Nephron (organoid): ENCODE measurements at regions not wholly inside any gene's neighbourhood (a gene's known extent, or its start where the extent isn't known, plus 50 kb on each side); places are given as distances from the start of the nearest gene placed in this dataset.

Experiments
- H3K27ac Mint-ChIP-seq, 3 experiments: 2 replicates each; pipeline ENCODE4 v1.8.0; 2020; ENCODE audit warnings: mixed read lengths in 3 of 3, mild to moderate bottlenecking in 2 of 3, moderate library complexity in 1 of 3
- H3K27me3 Mint-ChIP-seq: 2 replicates; pipeline ENCODE4 v1.8.0; 2021; ENCODE audit warnings: low read depth, mild to moderate bottlenecking, moderate library complexity, mixed read lengths
- H3K36me3 Mint-ChIP-seq: 2 replicates; pipeline ENCODE4 v1.8.0; 2020; ENCODE audit warnings: low read depth, mixed read lengths
- H3K4me1 Mint-ChIP-seq: 2 replicates; pipeline ENCODE4 v1.8.0; 2020; ENCODE audit warnings: mixed read lengths
- H3K4me3 Mint-ChIP-seq, 3 experiments: 2 replicates each; pipeline ENCODE4 v1.8.0; 2020; ENCODE audit warnings: mild to moderate bottlenecking in 3 of 3, mixed read lengths in 3 of 3, moderate library complexity in 2 of 3
- H3K9me3 Mint-ChIP-seq: 2 replicates; pipeline ENCODE4 v1.8.0; 2020; ENCODE audit warnings: mixed read lengths
- TF ChIP-seq, protein P1 (sequence below), 3 experiments: fragments of 200-600 bp; sonication (generic); IDR thresholded peaks; one replicate each; pipeline ENCODE4 v1.5.0; 2021; ENCODE audit warnings: antibody characterized with exemption in 3 of 3; ENCODE audit not compliant: unreplicated experiment in 3 of 3

DNA sequence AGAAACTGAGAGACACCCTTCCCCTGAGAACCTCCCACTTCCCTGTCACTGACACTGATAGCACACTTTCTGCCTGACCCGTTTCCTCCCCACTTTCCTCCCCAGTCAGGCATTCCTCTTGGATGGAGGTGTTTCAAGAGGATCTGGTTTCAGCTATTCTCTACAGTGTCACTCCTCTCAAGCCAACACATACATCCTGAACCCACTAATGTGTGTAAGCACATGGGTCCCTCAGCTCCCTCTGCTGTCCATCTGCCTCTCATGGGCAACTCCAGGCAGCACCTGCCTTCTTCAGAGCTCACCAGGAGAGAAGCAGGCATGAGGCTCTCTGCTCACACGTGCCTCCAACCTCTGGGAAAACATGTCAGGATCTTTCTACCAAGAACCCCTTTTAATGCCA is 207.6 kb downstream of the NAF1 start:
- no peaks in the 10 kb centered on the region for H3K36me3 Mint-ChIP-seq
- no peaks in the 10 kb centered on the region for H3K4me1 Mint-ChIP-seq
- H3K9me3 Mint-ChIP-seq = no peaks in the 10 kb centered on the region
- H3K27me3 Mint-ChIP-seq = peaks cover 4% of the 10 kb centered on the region
- H3K27ac Mint-ChIP-seq = no peak overlapping the region
- H3K4me3 Mint-ChIP-seq = no peak overlapping the region
- TF ChIP-seq, protein P1, sequence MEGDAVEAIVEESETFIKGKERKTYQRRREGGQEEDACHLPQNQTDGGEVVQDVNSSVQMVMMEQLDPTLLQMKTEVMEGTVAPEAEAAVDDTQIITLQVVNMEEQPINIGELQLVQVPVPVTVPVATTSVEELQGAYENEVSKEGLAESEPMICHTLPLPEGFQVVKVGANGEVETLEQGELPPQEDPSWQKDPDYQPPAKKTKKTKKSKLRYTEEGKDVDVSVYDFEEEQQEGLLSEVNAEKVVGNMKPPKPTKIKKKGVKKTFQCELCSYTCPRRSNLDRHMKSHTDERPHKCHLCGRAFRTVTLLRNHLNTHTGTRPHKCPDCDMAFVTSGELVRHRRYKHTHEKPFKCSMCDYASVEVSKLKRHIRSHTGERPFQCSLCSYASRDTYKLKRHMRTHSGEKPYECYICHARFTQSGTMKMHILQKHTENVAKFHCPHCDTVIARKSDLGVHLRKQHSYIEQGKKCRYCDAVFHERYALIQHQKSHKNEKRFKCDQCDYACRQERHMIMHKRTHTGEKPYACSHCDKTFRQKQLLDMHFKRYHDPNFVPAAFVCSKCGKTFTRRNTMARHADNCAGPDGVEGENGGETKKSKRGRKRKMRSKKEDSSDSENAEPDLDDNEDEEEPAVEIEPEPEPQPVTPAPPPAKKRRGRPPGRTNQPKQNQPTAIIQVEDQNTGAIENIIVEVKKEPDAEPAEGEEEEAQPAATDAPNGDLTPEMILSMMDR (IDR thresholded peaks at IDR 0.05; ENCODE audit: unreplicated experiment in 3 of 3) = no peak

DNA sequence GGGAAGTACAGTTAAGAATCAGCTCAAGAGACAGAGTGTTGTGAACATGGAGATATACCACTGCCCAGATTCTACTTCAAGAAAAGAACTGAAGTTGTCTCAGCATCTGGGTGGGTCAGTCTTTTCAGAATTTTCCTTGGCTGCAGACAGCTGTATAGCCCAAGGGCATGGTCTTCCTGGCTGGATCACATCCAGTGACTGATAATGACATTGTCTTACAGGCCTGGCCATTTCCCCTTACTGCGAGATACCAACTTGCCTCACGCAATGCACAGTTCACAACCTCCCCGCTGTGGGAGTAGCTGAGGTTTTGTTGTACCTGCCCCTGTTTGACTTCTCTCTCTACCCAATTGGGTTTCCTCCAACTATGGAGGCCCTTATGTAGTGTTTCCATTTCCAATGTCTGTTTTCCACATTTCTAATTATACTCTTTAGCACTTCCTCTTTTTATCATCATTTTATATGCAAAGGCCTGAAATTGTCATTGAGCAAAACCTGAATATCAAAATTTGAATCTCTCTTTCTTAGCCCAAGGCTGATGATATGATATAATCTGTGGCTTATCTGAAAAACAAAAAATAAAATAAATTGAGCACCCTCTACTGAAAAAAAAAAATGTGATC is 209.1 kb downstream of the NAF1 start:
- Mint-ChIP-seq H3K27ac (no peak overlapping the region), H3K4me3 (no peak overlapping the region), H3K27me3 (peaks cover 4% of the 10 kb centered on the region), H3K9me3 (no peaks in the 10 kb centered on the region), H3K4me1 (no peaks in the 10 kb centered on the region), H3K36me3 (no peaks in the 10 kb centered on the region)
- TF ChIP-seq, protein P1 (IDR thresholded peaks at IDR 0.05; ENCODE audit: unreplicated experiment in 3 of 3) = no peak

DNA sequence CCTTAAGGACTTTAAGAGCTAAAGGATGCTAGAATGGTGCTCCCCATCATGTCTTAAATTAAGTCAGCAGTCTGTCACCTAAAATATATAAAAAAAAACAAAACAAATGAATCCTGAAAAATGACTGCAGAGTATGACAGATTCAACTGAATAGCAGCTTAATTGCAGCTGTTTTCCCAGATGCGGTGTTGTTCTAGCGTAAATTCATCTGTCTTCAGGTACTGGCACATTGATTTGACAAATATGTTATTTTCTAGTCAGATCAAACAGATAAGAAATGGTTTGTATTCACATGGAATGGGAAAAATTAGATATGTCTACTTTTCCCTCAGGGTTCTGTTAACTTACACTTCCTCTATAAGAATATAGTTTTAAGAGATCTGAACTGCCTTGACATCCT is 211.7 kb downstream of the NAF1 start:
- peaks cover 4% of the 10 kb centered on the region for H3K27me3 Mint-ChIP-seq
- no peak overlapping the region for H3K4me3 Mint-ChIP-seq
- TF ChIP-seq, protein P1 (IDR thresholded peaks at IDR 0.05; ENCODE audit: unreplicated experiment in 3 of 3) = no peak
- H3K27ac Mint-ChIP-seq = no peak overlapping the region
- no peaks in the 10 kb centered on the region for H3K9me3 Mint-ChIP-seq
- H3K36me3 Mint-ChIP-seq = no peaks in the 10 kb centered on the region
- H3K4me1 Mint-ChIP-seq = no peaks in the 10 kb centered on the region

DNA sequence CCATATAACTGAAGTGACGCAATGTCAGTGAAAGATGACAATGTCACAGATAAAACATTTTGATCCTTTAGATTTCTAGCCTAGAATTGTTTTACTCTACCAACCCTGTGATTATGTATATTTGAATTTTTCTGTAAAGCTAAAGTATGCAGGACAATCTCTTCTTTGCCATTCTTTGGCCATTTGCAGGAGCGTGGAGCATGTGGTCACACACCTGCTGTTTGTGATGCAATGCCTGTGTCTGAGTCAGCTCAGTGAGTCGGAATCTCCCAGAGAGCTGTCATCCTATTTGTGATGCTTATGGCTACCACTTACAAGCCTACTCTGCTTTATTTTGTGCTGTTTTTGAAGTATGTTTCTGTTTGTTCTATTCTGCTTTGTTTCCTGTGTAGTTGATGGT is 214.5 kb downstream of the NAF1 start:
- Mint-ChIP-seq H3K36me3 (no peaks in the 10 kb centered on the region), H3K4me1 (no peaks in the 10 kb centered on the region), H3K9me3 (no peaks in the 10 kb centered on the region), H3K4me3 (no peak overlapping the region), H3K27ac (no peak overlapping the region), H3K27me3 (no peaks in the 10 kb centered on the region)
- TF ChIP-seq, protein P1 (IDR thresholded peaks at IDR 0.05; ENCODE audit: unreplicated experiment in 3 of 3) = no peak

DNA sequence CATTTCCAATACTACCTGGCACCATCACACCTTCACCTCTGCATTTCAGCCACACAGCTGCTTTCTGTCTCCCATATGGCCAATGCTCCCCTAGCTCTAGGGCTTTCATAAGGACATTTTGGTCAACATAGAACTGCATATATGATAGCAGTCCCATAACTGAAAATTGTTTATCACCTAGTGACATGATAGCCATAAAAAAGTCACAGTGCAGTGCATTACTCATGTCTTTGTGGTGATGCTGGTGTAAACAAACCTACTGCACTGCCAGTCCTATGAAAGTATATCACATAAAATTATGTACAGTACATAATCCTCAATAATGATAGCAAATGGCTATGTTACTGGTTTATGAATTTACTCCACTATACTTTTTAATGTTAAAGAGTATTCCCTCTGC is 221.0 kb downstream of the NAF1 start:
- Mint-ChIP-seq H3K4me3 (no peak overlapping the region), H3K27me3 (peaks cover 4% of the 10 kb centered on the region), H3K4me1 (no peaks in the 10 kb centered on the region), H3K27ac (no peak overlapping the region), H3K36me3 (no peaks in the 10 kb centered on the region), H3K9me3 (no peaks in the 10 kb centered on the region)
- TF ChIP-seq, protein P1 (IDR thresholded peaks at IDR 0.05; ENCODE audit: unreplicated experiment in 3 of 3) = no peak

DNA sequence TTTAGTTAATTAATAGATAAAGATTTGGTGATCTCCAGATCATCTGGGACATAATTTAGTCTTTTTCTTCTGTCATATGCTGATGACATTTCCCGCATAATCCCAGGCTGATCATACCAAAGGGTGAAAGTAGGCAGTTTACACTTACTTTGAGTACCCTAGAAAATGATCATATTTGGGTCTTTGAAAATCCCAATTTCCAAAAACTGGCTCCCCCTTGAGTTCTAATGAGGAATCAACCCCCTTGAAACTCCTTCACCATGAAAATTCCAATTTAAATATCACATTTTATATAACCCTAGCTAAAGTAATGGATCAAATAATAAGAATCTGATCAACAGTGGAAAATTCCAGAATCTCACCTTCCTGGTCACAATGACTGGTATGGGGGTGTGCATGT is 223.4 kb downstream of the NAF1 start:
- Mint-ChIP-seq H3K4me1 (no peaks in the 10 kb centered on the region), H3K27me3 (peaks cover 4% of the 10 kb centered on the region), H3K27ac (no peak overlapping the region), H3K4me3 (no peak overlapping the region), H3K36me3 (no peaks in the 10 kb centered on the region), H3K9me3 (no peaks in the 10 kb centered on the region)
- TF ChIP-seq, protein P1 (IDR thresholded peaks at IDR 0.05; ENCODE audit: unreplicated experiment in 3 of 3) = no peak
